ENCODE measurements at regions not wholly inside any gene's neighbourhood (a gene's known extent, or its start where the extent isn't known, plus 50 kb on each side); places are given as distances from the start of the nearest gene placed in this dataset.

- H3K27me3 ChIP-seq: no peaks in the 10 kb centered on the region
- intact Hi-C loops (cut with DNase I; ENCODE audit: low total_unique reads): no loop called here
- H3K4me1 ChIP-seq: no peaks in the 10 kb centered on the region
- no peaks in the 10 kb centered on the region for H3K36me3 ChIP-seq
- no peak overlapping the region for H3K27ac ChIP-seq
- TF ChIP-seq CTCF (IDR thresholded peaks at IDR 0.05): no peak
- DNase-seq: no peak
- H3K9me3 ChIP-seq: no peaks in the 10 kb centered on the region
- H3K4me3 ChIP-seq: no peak overlapping the region
Measured at GRCh38 chr5:44619875-44620610, 188.7 kb upstream of the MRPS30 start.

- no peaks in the 10 kb centered on the region for H3K36me3 ChIP-seq
- no peak overlapping the region for H3K4me3 ChIP-seq
- H3K27me3 ChIP-seq: no peaks in the 10 kb centered on the region
- TF ChIP-seq CTCF (IDR thresholded peaks at IDR 0.05): no peak
- intact Hi-C loops (cut with DNase I; ENCODE audit: low total_unique reads): no loop called here
- H3K27ac ChIP-seq: no peak overlapping the region
- no peaks in the 10 kb centered on the region for H3K4me1 ChIP-seq
- H3K9me3 ChIP-seq: no peaks in the 10 kb centered on the region
- no peak for DNase-seq
Measured at GRCh38 chr5:44614845-44615244, 193.9 kb upstream of the MRPS30 start.

- Histone ChIP-seq H3K4me1 (no peaks in the 10 kb centered on the region), H3K27ac (no peak overlapping the region), H3K27me3 (no peaks in the 10 kb centered on the region), H3K4me3 (no peak overlapping the region), H3K36me3 (no peaks in the 10 kb centered on the region), H3K9me3 (no peaks in the 10 kb centered on the region)
- DNase-seq: no peak
- no peak for TF ChIP-seq CTCF (IDR thresholded peaks at IDR 0.05)
- intact Hi-C loops (cut with DNase I; ENCODE audit: low total_unique reads): no loop called here
Measured at GRCh38 chr5:44613936-44614335, 194.8 kb upstream of the MRPS30 start.

- no peak for DNase-seq
- intact Hi-C loops (cut with DNase I; ENCODE audit: low total_unique reads): no loop called here
- TF ChIP-seq CTCF (IDR thresholded peaks at IDR 0.05): no peak
Measured at GRCh38 chr5:44605926-44606325, 202.8 kb upstream of the MRPS30 start.

GRCh38 chr5:44603496-44604272 lies 205.1 kb upstream of the MRPS30 start:
- no peak for DNase-seq

More at GRCh38 chr5:44605926-44606325, 202.8 kb upstream of the MRPS30 start:
- Histone ChIP-seq H3K27me3 (no peaks in the 10 kb centered on the region), H3K4me3 (no peak overlapping the region), H3K4me1 (no peaks in the 10 kb centered on the region), H3K9me3 (no peaks in the 10 kb centered on the region), H3K36me3 (no peaks in the 10 kb centered on the region), H3K27ac (no peak overlapping the region)

More at GRCh38 chr5:44603496-44604272, 205.1 kb upstream of the MRPS30 start:
- Histone ChIP-seq H3K27me3 (no peaks in the 10 kb centered on the region), H3K27ac (no peak overlapping the region), H3K36me3 (no peaks in the 10 kb centered on the region), H3K9me3 (no peaks in the 10 kb centered on the region), H3K4me1 (no peaks in the 10 kb centered on the region), H3K4me3 (no peak overlapping the region)
- TF ChIP-seq CTCF (IDR thresholded peaks at IDR 0.05): no peak
- intact Hi-C loops (cut with DNase I; ENCODE audit: low total_unique reads): no loop called here
